GM12878 (cell line): ENCODE measurements at regions not wholly inside any gene's neighbourhood (a gene's known extent, or its start where the extent isn't known, plus 50 kb on each side); places are given as distances from the start of the nearest gene placed in this dataset.

Experiments
- ATAC-seq: fragments of 200-7000 bp; cut with Tn5 transposase; 3 replicates; pipeline ENCODE4 v1.9.1; 2020; ENCODE audit warnings: mild to moderate bottlenecking, moderate library complexity
- BruUV-seq: library from RNA; stranded (reverse); fragments of 400-500 nt; replicated peaks from 2 replicates; lab custom pipeline; 2021; lab: Mats Ljungman, UMichigan
- CTCF ChIA-PET: fragments of 300-600 bp; sonication (Branson Sonifier 250); formaldehyde crosslinking; extraction: SDS; loops from one replicate; lab custom pipeline; 2021; ENCODE audit warnings: inconsistent platforms; lab: Yijun Ruan, JAX
- POLR2A ChIA-PET: fragments of 350-600 bp; formaldehyde crosslinking; extraction: SDS; loops from one replicate; lab custom pipeline; 2021; ENCODE audit warnings: inconsistent platforms; lab: Charles Lee
- RAD21 ChIA-PET: fragments of 300-600 bp; sonication (Branson Sonifier 250); formaldehyde crosslinking; loops from one replicate; lab custom pipeline; 2023; ENCODE audit warnings: antibody characterized with exemption; ENCODE audit not compliant: unreplicated experiment; lab: Charles Lee
- SMC1A ChIA-PET: fragments of 300-600 bp; sonication (Branson Sonifier 250); formaldehyde crosslinking; loops from one replicate; lab custom pipeline; 2023; ENCODE audit not compliant: unreplicated experiment, uncharacterized antibody; lab: Charles Lee
- DNase-seq: peaks from one replicate; pipeline ENCODE4 v3.0.0-alpha.2; 2011; ENCODE audit warnings: low read depth, low spot score
- FAIRE-seq: peaks from 3 replicates; lab custom pipeline; 2011; peaks lifted over from hg19 to GRCh38; lab: Jason Lieb, UNC
- H2AFZ ChIP-seq: 2 replicates; pipeline ENCODE4 v1.6.0; 2011; ENCODE audit warnings: low read depth, low read length, control low read depth; ENCODE audit not compliant: control insufficient read depth
- H3K27ac ChIP-seq: 2 replicates; pipeline ENCODE4 v1.5.1; 2011; ENCODE audit warnings: control low read depth; ENCODE audit not compliant: control insufficient read depth, insufficient read depth
- H3K27me3 ChIP-seq, 2 experiments: replicated peaks in 1 of 2; 2 replicates each; pipeline versions ENCODE4 v1.6.0 to v1.6.1; 2011; ENCODE audit warnings: low read length in 1 of 2; ENCODE audit not compliant: control insufficient read depth in 2 of 2, insufficient read depth in 2 of 2
- H3K36me3 ChIP-seq, 2 experiments: 2 replicates each; pipeline ENCODE4 v1.5.1; 2011; ENCODE audit warnings: low read length in 1 of 2; ENCODE audit not compliant: control insufficient read depth in 2 of 2, insufficient read depth in 2 of 2
- H3K4me1 ChIP-seq: 2 replicates; pipeline ENCODE4 v1.6.1; 2011; ENCODE audit warnings: mild to moderate bottlenecking, low read length, moderate library complexity, mixed read lengths; ENCODE audit not compliant: control insufficient read depth, insufficient read depth
- H3K4me2 ChIP-seq: 2 replicates; pipeline ENCODE4 v1.6.0; 2011; ENCODE audit warnings: control low read depth; ENCODE audit not compliant: control insufficient read depth, insufficient read depth
- H3K4me3 ChIP-seq: fragments of 200-600 bp; sonication (generic); 2 replicates; pipeline ENCODE4 v1.5.1; 2016
- H3K79me2 ChIP-seq: 2 replicates; pipeline ENCODE4 v1.6.0; 2011; ENCODE audit warnings: low read length; ENCODE audit not compliant: control insufficient read depth, insufficient read depth
- H3K9ac ChIP-seq: 2 replicates; pipeline ENCODE4 v1.8.0; 2011; ENCODE audit warnings: low read length, control low read depth, mixed read lengths; ENCODE audit not compliant: control insufficient read depth, insufficient read depth
- H3K9me3 ChIP-seq: replicated peaks from 3 replicates; pipeline ENCODE4 v1.5.1; 2011; ENCODE audit warnings: mild to moderate bottlenecking, low read length; ENCODE audit not compliant: control insufficient read depth, insufficient read depth
- H4K20me1 ChIP-seq: 2 replicates; pipeline ENCODE4 v1.6.0; 2011; ENCODE audit not compliant: control insufficient read depth, insufficient read depth
- CBFB ChIP-seq: IDR thresholded peaks from 2 replicates; pipeline ENCODE4 v1.6.1; 2016; ENCODE audit warnings: antibody characterized with exemption, low read depth
- CREB1 ChIP-seq: IDR thresholded peaks from 2 replicates; pipeline ENCODE4 v1.6.1; 2012; ENCODE audit warnings: low read depth, mild to moderate bottlenecking, inconsistent platforms
- HSF1 ChIP-seq: fragments of 150-350 bp; IDR thresholded peaks from 2 replicates; pipeline ENCODE4 v1.6.1; 2014; ENCODE audit warnings: mild to moderate bottlenecking, low read depth, low read length
- KAT2A ChIP-seq: conservative IDR thresholded peaks from 2 replicates; pipeline ENCODE4 v1.6.1; 2011; ENCODE audit warnings: low read depth, low read length; ENCODE audit not compliant: control insufficient read depth
- KLF5 ChIP-seq: fragments of 450-650 bp; IDR thresholded peaks from 2 replicates; pipeline ENCODE4 v1.6.1; 2014; ENCODE audit warnings: mild to moderate bottlenecking; ENCODE audit not compliant: partially characterized antibody
- MLLT1 ChIP-seq: fragments of 450-650 bp; IDR thresholded peaks from 2 replicates; pipeline ENCODE4 v1.6.1; 2016; ENCODE audit warnings: mild to moderate bottlenecking
- MTA2 ChIP-seq: fragments of 450-650 bp; IDR thresholded peaks from 2 replicates; pipeline ENCODE4 v1.6.1; 2016; ENCODE audit warnings: low read depth, mild to moderate bottlenecking, moderate library complexity
- NFXL1 ChIP-seq: fragments of 450-650 bp; IDR thresholded peaks from 2 replicates; pipeline ENCODE4 v1.6.1; 2017; ENCODE audit warnings: antibody characterized with exemption, mild to moderate bottlenecking, borderline replicate concordance
- PRDM15 ChIP-seq: fragments of 450-650 bp; formaldehyde crosslinking; IDR thresholded peaks from 2 replicates; pipeline ENCODE4 v1.4.0; 2020; ENCODE audit warnings: mild to moderate bottlenecking, moderate library complexity
- USF2 ChIP-seq: IDR thresholded peaks from 2 replicates; pipeline ENCODE4 v1.6.1; 2011; ENCODE audit warnings: low read depth, low read length, improper control_type of control experiment, borderline replicate concordance
- ZNF687 ChIP-seq: fragments of 450-650 bp; IDR thresholded peaks from 2 replicates; pipeline ENCODE4 v1.6.1; 2017; ENCODE audit warnings: mild to moderate bottlenecking, moderate library complexity
- WGBS: methylation state at CpG from one replicate; pipeline ENCODE4 v1.1.6; 2016; ENCODE audit warnings: low lambda C conversion rate; ENCODE audit not compliant: insufficient replicate concordance, insufficient coverage; ENCODE audit errors: missing lambda C conversion rate; 5-methylcytosine and 5-hydroxymethylcytosine counted together
- in situ Hi-C: fragments of 300-500 bp; cut with MboI; formaldehyde crosslinking; loops from 9 replicates; pipeline ENCODE4 v1.14.3; 2018; ENCODE audit warnings: mixed read lengths
- intact Hi-C: fragments of 100-400 bp; cut with micrococcal nuclease; formaldehyde crosslinking; loops from one replicate; pipeline ENCODE4 v1.14.2; 2022; ENCODE audit not compliant: unreplicated experiment

GRCh38 chr13:78832461-78832860 is 173.5 kb upstream of the OBI1 start:
- POLR2A ChIA-PET, result no interaction called here
- no peak for ATAC-seq
- intact Hi-C loops, result no loop called here
- Histone ChIP-seq H2AFZ (no peak overlapping the region), H3K27me3 (no peaks in the 10 kb centered on the region), H4K20me1 (no peaks in the 10 kb centered on the region), H3K4me1 (no peaks in the 10 kb centered on the region), H3K9me3 (no peaks in the 10 kb centered on the region), H3K4me3 (no peak overlapping the region), H3K4me2 (no peak overlapping the region), H3K27ac (no peak overlapping the region), H3K79me2 (no peaks in the 10 kb centered on the region), H3K36me3 (no peaks in the 10 kb centered on the region), H3K9ac (no peak overlapping the region)
- BruUV-seq, result no TSS peak
- in situ Hi-C loops, result no loop called here
- WGBS, result 67% methylated on average over 3 of the region's 3 CpGs
- no peak for TF ChIP-seq KLF5
- no peak for TF ChIP-seq MLLT1
- TF ChIP-seq NFXL1, result no peak
- no peak for TF ChIP-seq HSF1
- no peak for TF ChIP-seq ZNF687
- TF ChIP-seq MTA2, result no peak
- no peak for TF ChIP-seq PRDM15 (CRISPR knock-in tag)
- no peak for TF ChIP-seq CBFB
- no peak for TF ChIP-seq CREB1
- no peak for TF ChIP-seq USF2
- no peak for TF ChIP-seq KAT2A
- no peak for DNase-seq
- FAIRE-seq, result no peak
- SMC1A ChIA-PET, result no interaction called here
- RAD21 ChIA-PET, result no interaction called here
- CTCF ChIA-PET, result interaction anchor here (1.0 kb wide), 1 partner anchor 10 kb away, joined by 3 read pairs; no protein-coding TSS in a partner anchor
